Astrocyte of the spinal cord (primary cell): ENCODE measurements at regions not wholly inside any gene's neighbourhood (a gene's known extent, or its start where the extent isn't known, plus 50 kb on each side); places are given as distances from the start of the nearest gene placed in this dataset.

Experiments used
- DNase-seq: peaks from one replicate; pipeline ENCODE4 v3.0.0; 2011; ENCODE audit warnings: low read depth, low spot score
- H3K4me3 ChIP-seq: 2 replicates; pipeline ENCODE4 v1.5.1; 2011; ENCODE audit warnings: low read depth, mild to moderate bottlenecking, low read length, moderate library complexity
- in situ Hi-C: cut with HindIII; loops from 2 replicates; pipeline ENCODE4 v1.10.0; 2017; ENCODE audit warnings: low sequenced_read_pairs
- TF ChIP-seq, protein P1 (sequence below): IDR thresholded peaks from 2 replicates; pipeline ENCODE4 v1.5.1; 2012; ENCODE audit warnings: low read depth, mild to moderate bottlenecking, low read length, inconsistent platforms

DNA sequence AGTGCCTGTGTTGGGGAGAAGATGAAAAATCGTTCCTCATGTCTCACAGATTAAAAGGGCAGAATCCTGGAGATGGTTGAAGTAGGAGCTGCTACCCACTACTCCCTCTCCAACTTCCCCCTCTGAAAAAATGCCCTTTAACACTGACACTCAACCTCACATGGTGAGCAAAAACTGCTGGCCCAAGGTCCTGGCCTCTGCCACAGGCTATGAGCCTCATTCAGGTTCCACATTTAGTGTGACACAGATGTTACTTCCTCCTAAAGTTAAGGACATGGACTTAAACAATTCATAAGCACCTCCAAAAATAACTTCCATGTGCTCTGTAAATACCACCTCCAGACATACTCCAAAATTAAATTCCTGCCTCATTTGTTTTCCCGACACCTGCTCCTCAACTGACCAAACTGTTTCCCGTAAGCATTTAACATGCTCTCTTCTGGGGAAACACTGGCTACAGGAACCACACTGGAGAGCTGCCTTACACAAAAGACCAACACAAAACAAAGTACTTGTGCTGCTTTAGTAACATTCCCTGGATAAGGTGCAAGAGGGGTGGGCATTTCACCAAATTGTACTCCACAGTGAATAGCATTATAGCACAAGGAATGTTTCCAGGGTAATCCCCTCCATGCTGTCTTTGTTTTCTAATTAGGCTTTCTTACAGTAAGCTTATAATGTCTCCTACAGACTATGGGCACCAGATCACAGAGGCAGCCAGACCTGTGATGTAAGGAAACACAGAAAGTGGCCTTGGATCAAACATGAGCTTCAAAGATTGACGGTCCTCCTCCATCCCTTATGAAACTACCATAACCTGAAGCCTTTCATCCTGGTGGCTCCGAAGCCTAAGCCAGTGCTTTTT is 57.0 kb downstream of the PHLDA1 start:
- H3K4me3 ChIP-seq, result no peak overlapping the region
- TF ChIP-seq, protein P1, sequence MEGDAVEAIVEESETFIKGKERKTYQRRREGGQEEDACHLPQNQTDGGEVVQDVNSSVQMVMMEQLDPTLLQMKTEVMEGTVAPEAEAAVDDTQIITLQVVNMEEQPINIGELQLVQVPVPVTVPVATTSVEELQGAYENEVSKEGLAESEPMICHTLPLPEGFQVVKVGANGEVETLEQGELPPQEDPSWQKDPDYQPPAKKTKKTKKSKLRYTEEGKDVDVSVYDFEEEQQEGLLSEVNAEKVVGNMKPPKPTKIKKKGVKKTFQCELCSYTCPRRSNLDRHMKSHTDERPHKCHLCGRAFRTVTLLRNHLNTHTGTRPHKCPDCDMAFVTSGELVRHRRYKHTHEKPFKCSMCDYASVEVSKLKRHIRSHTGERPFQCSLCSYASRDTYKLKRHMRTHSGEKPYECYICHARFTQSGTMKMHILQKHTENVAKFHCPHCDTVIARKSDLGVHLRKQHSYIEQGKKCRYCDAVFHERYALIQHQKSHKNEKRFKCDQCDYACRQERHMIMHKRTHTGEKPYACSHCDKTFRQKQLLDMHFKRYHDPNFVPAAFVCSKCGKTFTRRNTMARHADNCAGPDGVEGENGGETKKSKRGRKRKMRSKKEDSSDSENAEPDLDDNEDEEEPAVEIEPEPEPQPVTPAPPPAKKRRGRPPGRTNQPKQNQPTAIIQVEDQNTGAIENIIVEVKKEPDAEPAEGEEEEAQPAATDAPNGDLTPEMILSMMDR, result no peak
- DNase-seq, result no peak
- in situ Hi-C loops, result no loop called here

DNA sequence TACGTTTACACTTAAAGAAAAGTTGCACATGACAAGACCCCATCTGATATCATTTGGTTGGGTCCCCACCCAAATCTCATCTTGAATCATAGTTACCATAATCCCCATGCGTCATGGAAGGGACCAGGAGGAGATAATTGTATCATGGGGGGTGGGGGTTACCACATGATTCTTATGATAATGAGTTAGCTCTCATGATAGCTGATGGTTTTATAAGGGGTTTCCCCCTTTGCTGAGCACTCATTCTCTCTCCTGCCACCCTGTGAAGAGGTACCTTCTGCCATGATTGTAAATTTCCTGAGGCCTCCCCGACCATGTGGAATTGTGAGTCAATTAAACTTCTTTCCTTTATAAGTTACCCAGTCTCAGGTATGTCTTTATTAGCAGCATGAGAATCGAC is 60.3 kb downstream of the PHLDA1 start:
- no peak overlapping the region for H3K4me3 ChIP-seq
- in situ Hi-C loops, result no loop called here
- DNase-seq, result no peak
- TF ChIP-seq, protein P1, result no peak

DNA sequence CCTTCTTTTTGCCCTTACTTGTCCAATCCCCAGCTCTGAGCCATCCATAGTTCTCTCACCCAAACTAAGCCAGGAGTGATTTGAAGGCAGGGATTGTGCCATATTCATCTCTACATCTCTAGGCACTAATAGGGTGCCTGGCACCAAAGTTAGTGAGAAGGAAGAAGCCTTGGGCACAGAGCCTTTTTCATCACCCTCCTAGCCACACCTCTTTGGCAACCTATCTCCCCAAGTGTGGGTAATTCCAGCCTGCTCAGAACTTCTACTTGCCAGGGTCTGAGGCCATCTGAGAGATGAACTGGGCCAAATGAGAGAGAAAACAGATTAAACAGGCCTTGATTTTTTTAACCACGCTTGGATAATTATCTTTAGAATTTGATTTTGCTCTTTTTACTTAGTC is 61.3 kb downstream of the PHLDA1 start:
- no peak for DNase-seq
- in situ Hi-C loops, result no loop called here
- no peak overlapping the region for H3K4me3 ChIP-seq
- TF ChIP-seq, protein P1, result no peak

DNA sequence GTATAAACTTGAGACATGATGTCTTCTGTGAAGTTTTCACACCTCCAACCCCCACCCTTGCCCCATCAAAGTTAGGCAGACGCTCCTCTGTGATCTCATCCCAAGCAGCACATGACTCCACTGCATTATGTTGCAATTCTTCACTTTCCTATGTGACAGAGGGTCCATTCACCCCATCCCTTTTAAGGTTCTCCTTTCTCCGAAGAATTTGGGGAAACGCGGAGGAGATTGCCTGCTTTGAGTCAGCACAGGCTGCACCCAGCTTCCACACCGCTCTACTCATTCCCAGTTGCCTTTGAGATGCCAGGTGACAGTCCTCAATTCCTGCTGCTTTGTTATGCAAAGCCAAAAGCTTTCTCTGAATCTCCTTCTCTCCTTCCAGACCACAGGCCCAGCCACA is 61.8 kb downstream of the PHLDA1 start:
- DNase-seq, result no peak
- in situ Hi-C loops, result no loop called here
- no peak overlapping the region for H3K4me3 ChIP-seq
- TF ChIP-seq, protein P1, result no peak

DNA sequence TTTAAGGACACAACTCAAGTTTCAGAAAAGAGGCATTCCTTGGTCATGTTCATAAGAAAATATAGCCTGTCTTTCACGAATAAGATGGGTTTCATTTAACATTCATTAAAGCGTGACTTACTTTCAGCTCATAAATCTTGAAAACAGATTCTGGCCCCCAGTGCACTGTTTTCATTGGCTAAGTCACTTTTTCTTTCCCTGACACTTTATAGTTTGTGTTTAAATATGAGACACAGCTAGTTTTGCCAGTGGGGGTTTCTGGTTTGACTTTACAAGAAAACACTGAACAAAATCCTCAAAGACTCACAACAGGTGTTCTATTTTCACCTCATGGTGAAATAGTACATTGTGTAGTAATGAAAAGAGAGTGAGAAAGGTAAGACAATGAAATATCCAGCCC is 65.9 kb downstream of the PHLDA1 start:
- in situ Hi-C loops, result no loop called here
- TF ChIP-seq, protein P1, result no peak
- H3K4me3 ChIP-seq, result no peak overlapping the region
- no peak for DNase-seq

DNA sequence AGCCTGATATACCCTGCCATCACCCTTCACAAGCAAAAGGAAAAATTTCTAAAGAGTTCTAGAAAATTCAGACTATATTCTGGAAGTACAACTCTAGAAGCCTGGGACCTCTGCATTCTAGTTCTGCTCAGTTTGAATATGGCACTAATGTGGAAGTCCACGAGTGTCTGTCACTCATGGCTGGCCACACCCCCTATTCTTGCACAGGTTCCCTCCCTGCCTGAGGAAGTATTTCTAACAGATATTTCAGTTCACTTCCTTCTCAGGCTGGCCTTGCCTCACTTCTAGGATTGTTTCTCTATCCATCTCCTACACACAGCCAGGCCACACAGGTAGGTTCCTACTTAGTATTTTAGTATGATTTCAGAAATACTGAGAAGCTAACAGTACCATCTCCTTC is 67.4 kb downstream of the PHLDA1 start:
- no peak overlapping the region for H3K4me3 ChIP-seq
- in situ Hi-C loops, result no loop called here
- TF ChIP-seq, protein P1, result no peak
- DNase-seq, result no peak
